Kidney (tissue), 13 donors: ENCODE measurements at regions not wholly inside any gene's neighbourhood (a gene's known extent, or its start where the extent isn't known, plus 50 kb on each side); places are given as distances from the start of the nearest gene placed in this dataset.

Source experiments
- DNase-seq, 5 donors: peaks; one replicate each; pipeline ENCODE4 v3.0.0-alpha.2; 2013 to 2020
- FAIRE-seq: peaks from 2 replicates; lab custom pipeline; 2012; peaks lifted over from hg19 to GRCh38; lab: Jason Lieb, UNC
- H3K27ac ChIP-seq, 2 donors: one replicate each; pipeline ENCODE4 v1.7.0; 2013; ENCODE audit warnings: low read depth in 2 of 2, low read length in 2 of 2, inconsistent platforms in 1 of 2
- H3K27me3 ChIP-seq: one replicate; pipeline ENCODE4 v1.7.1; 2013; ENCODE audit warnings: low read length, inconsistent platforms; ENCODE audit not compliant: control insufficient read depth, insufficient read depth
- H3K36me3 ChIP-seq, 3 donors: one replicate each; pipeline versions ENCODE4 v1.7.0 to v1.7.1; 2013; ENCODE audit warnings: low read length in 3 of 3, control low read depth in 1 of 3, inconsistent platforms in 1 of 3; ENCODE audit not compliant: insufficient read depth in 3 of 3, control insufficient read depth in 2 of 3
- H3K4me1 ChIP-seq, 3 donors: one replicate each; pipeline versions ENCODE4 v1.7.0 to v1.7.1; 2013; ENCODE audit warnings: low read length in 3 of 3, inconsistent platforms in 1 of 3, low read depth in 1 of 3; ENCODE audit not compliant: control insufficient read depth in 2 of 3, insufficient read depth in 2 of 3
- H3K4me3 ChIP-seq, 3 donors: one replicate each; pipeline versions ENCODE4 v1.7.0 to v1.8.1; 2013; ENCODE audit warnings: low read length in 3 of 3, control low read depth in 1 of 3, inconsistent platforms in 1 of 3
- H3K9ac ChIP-seq, 3 donors: one replicate each; pipeline versions ENCODE4 v1.7.0 to v1.7.1; 2013; ENCODE audit warnings: low read length in 3 of 3, control low read depth in 1 of 3, inconsistent platforms in 1 of 3
- H3K9me3 ChIP-seq, 3 donors: one replicate each; pipeline versions ENCODE4 v1.7.0 to v1.7.1; 2013; ENCODE audit warnings: low read length in 3 of 3, control low read depth in 1 of 3, inconsistent platforms in 1 of 3; ENCODE audit not compliant: control insufficient read depth in 2 of 3, insufficient read depth in 1 of 3
- intact Hi-C: fragments of 100-400 bp; cut with DNase I; formaldehyde crosslinking; loops from one replicate; pipeline ENCODE4 v1.11.1; 2022
- TF ChIP-seq, protein P1 (sequence below): IDR thresholded peaks from 3 replicates; pipeline ENCODE4 v1.5.1; 2012; ENCODE audit warnings: mild to moderate bottlenecking, moderate library complexity, borderline replicate concordance; ENCODE audit not compliant: insufficient read depth; ENCODE audit errors: extremely low read depth
- donor health status: control.
- donor health status: control.
- donor health status: control.
- donor health status: control.
- donor health status: control.
- donor health status: DM: yes; HTN: yes; CAD: no.
- donor health status: Normal renal cell carcinoma (clear cell type).

DNA sequence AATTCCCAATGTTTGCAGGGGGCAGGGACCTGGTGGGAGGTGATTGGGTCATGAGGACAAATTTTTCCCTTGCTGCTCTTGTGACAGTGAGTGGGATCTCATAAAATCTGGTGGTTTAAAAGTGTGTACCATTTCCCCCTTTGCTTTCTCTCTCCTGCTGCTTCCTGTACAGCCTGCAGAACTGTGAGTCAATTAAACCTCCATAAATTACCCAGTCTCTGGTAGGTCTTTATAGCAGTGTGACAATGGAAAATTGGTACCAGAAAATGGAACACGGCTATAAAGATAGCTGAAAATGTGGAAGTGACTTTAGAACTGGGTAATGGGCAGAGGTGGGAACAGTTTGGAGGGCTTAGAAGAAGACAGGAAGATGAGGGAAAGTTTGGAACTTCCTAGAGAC lies 108.7 kb upstream of the NPFFR2 start:
- H3K4me1 ChIP-seq = no peaks in the 10 kb centered on the region
- H3K9ac ChIP-seq = no peak overlapping the region
- H3K36me3 ChIP-seq = no peaks in the 10 kb centered on the region
- FAIRE-seq (no peak), DNase-seq (no peak)
- H3K9me3 ChIP-seq = peaks cover 0 to 2% (median 0%) of the 10 kb centered on the region in 3 donors
- no peaks in the 10 kb centered on the region for H3K27me3 ChIP-seq
- H3K27ac ChIP-seq = no peak overlapping the region
- H3K4me3 ChIP-seq = no peak overlapping the region
- intact Hi-C loops = no loop called here
- TF ChIP-seq, protein P1, sequence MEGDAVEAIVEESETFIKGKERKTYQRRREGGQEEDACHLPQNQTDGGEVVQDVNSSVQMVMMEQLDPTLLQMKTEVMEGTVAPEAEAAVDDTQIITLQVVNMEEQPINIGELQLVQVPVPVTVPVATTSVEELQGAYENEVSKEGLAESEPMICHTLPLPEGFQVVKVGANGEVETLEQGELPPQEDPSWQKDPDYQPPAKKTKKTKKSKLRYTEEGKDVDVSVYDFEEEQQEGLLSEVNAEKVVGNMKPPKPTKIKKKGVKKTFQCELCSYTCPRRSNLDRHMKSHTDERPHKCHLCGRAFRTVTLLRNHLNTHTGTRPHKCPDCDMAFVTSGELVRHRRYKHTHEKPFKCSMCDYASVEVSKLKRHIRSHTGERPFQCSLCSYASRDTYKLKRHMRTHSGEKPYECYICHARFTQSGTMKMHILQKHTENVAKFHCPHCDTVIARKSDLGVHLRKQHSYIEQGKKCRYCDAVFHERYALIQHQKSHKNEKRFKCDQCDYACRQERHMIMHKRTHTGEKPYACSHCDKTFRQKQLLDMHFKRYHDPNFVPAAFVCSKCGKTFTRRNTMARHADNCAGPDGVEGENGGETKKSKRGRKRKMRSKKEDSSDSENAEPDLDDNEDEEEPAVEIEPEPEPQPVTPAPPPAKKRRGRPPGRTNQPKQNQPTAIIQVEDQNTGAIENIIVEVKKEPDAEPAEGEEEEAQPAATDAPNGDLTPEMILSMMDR = no peak

DNA sequence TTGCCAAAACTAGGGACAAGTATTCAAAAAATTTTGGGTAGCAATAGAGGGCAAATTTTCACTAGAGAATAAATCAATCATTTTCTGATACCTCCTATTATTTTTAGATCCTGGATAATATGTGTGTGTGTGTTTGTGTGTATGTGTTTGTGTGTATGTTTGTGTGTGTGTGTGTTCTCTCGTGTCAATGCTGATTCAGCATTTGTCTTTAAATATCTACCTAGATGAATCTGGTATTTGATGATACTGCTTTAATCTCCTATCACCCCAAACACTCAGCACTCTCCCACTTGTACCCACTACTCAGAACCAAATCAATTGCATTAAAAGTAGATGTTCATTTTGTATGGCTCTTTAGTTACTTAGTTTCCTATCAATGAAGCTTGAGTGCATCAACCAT lies 101.3 kb upstream of the NPFFR2 start:
- FAIRE-seq (no peak), DNase-seq (no peak)
- intact Hi-C loops = no loop called here
- TF ChIP-seq, protein P1 = no peak
- no peak overlapping the region for H3K4me3 ChIP-seq
- no peaks in the 10 kb centered on the region for H3K4me1 ChIP-seq
- H3K9me3 ChIP-seq = no peaks in the 10 kb centered on the region
- no peaks in the 10 kb centered on the region for H3K36me3 ChIP-seq
- no peak overlapping the region for H3K27ac ChIP-seq
- no peak overlapping the region for H3K9ac ChIP-seq
- H3K27me3 ChIP-seq = no peaks in the 10 kb centered on the region

DNA sequence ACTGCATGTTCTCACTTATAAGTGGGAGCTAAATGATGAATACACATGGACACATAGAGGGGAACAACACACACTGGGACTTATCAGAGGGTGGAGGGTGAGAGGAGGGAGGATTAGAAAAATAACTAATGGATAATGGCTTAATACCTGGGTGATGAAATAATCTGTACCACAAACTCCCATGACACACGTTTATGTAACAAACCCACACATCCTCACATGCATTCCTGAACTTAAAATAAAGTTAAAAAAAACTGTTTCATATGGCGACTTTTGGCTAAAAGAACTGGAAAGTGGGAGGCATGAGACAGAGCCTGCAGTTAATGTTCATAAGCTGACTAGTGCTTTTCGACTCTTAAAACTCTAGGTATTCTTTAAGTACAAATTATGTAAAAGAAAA lies 98.9 kb upstream of the NPFFR2 start:
- DNase-seq = no peak
- no peak for FAIRE-seq
- no peaks in the 10 kb centered on the region for H3K4me1 ChIP-seq
- H3K27ac ChIP-seq = no peak overlapping the region
- H3K9me3 ChIP-seq = no peaks in the 10 kb centered on the region
- no peak overlapping the region for H3K4me3 ChIP-seq
- no peaks in the 10 kb centered on the region for H3K36me3 ChIP-seq
- H3K9ac ChIP-seq = no peak overlapping the region
- TF ChIP-seq, protein P1 = no peak
- intact Hi-C loops = no loop called here
- H3K27me3 ChIP-seq = no peaks in the 10 kb centered on the region

DNA sequence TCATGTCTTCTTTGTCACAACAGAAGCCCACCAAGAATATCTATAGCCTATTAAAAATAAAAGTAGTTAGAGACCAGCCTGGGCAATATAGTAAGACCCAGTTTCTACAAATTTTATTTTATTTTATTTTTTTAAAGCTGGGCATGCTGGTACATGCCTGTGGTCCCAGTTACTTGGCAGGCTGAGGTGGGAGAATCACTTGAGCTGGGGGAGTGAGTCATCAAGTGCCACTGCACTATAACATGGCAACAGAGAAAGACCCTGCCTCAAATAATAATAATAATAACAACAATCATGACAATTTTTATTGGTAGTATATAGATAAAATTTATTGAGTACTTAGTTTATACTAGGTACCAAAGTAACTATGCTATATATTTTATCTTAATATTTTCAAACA lies 93.0 kb upstream of the NPFFR2 start:
- no peak for FAIRE-seq
- DNase-seq = no peak
- intact Hi-C loops = no loop called here

More for the DNA sequence above, 93.0 kb upstream of the NPFFR2 start:
- Histone ChIP-seq H3K4me1 (no peaks in the 10 kb centered on the region), H3K27me3 (no peaks in the 10 kb centered on the region), H3K4me3 (no peak overlapping the region), H3K9me3 (no peaks in the 10 kb centered on the region), H3K27ac (no peak overlapping the region), H3K36me3 (no peaks in the 10 kb centered on the region), H3K9ac (no peak overlapping the region)
- TF ChIP-seq, protein P1 = no peak
